ENCODE measurements at regions not wholly inside any gene's neighbourhood (a gene's known extent, or its start where the extent isn't known, plus 50 kb on each side); places are given as distances from the start of the nearest gene placed in this dataset.
"Not testable (repeated sequence)": the region's sequence is repeated elsewhere in the genome, so short reads cannot be mapped to it uniquely, and the experiment has no call there.

DNA sequence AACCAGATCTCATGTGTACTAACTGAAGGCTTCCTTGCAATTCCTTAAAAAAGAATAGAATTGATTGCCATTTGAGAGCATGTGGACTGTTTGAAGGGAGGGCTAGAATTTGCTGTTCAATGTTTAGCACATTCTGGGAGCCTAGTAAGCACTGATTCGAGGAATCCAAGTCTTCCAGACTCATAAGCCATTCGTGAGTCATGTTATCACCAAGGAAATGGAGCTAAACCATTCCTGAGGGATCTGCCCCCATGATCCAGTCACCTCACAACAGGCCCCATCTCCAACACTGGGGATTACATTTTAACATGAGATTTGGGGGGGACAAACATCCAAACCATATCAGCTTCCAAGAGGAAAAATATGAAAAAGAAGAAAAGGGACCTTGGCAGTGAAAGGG lies 276.4 kb downstream of the KCNRG start:
- Histone ChIP-seq H3K4me1 (ENCODE audit: insufficient read depth) (no peaks in the 10 kb centered on the region), H3K27ac (no peak overlapping the region), H3K36me3 (no peaks in the 10 kb centered on the region), H3K27me3 (no peaks in the 10 kb centered on the region), H3K9me3 (no peaks in the 10 kb centered on the region), H3K4me3 (no peak overlapping the region)
- 47 to 53% (median 53%) methylated on average over 2 of the region's 2 CpGs for WGBS, 3 donors
- intact Hi-C loops (cut with DNase I), result no loop called here
- no peak for TF ChIP-seq EP300 (IDR thresholded peaks at IDR 0.05)
- TF ChIP-seq, protein P1, sequence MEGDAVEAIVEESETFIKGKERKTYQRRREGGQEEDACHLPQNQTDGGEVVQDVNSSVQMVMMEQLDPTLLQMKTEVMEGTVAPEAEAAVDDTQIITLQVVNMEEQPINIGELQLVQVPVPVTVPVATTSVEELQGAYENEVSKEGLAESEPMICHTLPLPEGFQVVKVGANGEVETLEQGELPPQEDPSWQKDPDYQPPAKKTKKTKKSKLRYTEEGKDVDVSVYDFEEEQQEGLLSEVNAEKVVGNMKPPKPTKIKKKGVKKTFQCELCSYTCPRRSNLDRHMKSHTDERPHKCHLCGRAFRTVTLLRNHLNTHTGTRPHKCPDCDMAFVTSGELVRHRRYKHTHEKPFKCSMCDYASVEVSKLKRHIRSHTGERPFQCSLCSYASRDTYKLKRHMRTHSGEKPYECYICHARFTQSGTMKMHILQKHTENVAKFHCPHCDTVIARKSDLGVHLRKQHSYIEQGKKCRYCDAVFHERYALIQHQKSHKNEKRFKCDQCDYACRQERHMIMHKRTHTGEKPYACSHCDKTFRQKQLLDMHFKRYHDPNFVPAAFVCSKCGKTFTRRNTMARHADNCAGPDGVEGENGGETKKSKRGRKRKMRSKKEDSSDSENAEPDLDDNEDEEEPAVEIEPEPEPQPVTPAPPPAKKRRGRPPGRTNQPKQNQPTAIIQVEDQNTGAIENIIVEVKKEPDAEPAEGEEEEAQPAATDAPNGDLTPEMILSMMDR (IDR thresholded peaks at IDR 0.05), result no peak
- no peak for TF ChIP-seq POLR2A (IDR thresholded peaks at IDR 0.05)
- DNase-seq, result no peak

DNA sequence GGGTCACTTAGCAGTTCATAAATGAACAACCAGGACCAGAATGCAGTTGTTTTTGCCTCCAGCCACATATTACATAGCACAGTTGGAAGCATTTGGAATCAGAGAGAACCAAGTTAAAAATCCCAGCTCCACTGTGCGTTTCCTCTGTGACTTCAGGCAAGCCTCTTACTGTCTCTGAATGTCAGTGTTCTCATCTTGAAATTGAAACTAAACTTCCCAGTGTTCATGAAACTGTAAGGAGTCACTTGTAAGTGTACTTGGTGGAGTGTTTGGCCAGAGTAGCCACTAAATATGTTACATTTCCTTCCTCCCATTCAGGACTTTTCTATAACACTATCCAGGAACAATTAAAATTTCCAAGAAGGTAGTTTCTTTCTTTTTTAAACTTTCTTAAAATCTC lies 276.8 kb downstream of the KCNRG start:
- no peaks in the 10 kb centered on the region for H3K27me3 ChIP-seq
- TF ChIP-seq EP300 (IDR thresholded peaks at IDR 0.05), result no peak
- TF ChIP-seq, protein P1 (IDR thresholded peaks at IDR 0.05), result no peak
- TF ChIP-seq POLR2A (IDR thresholded peaks at IDR 0.05), result no peak
- WGBS, 3 donors, result 70 to 97% (median 91%) methylated on average over 1 of the region's 1 CpG

DNA sequence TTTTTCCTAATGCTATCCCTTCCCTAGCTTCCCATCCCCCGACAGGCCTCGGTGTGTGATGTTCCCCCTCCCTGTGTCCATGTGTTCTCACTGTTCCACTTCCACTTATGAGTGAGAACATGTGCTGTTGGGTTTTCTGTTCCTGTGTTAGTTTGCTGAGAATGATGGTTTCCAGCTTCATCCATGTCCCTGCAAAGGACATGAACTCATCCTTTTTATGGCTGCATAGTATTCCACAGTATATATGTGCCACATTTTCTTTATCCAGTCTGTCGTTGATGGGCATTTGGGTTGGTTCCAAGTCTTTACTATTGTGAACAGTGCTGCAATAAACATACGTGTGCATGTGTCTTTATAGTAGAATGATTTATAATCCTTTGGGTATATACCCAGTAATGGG lies 279.2 kb downstream of the KCNRG start:
- DNase-seq; H3K27ac ChIP-seq; H3K4me1 ChIP-seq (ENCODE audit: insufficient read depth); H3K9me3 ChIP-seq; H3K36me3 ChIP-seq; H3K4me3 ChIP-seq; H3K27me3 ChIP-seq; intact Hi-C loops (cut with DNase I): not testable (repeated sequence)
- 81 to 93% (median 91%) methylated on average over 4 of the region's 4 CpGs for WGBS, 3 donors

More for the DNA sequence above, 276.8 kb downstream of the KCNRG start:
- no peak overlapping the region for H3K27ac ChIP-seq
- H3K4me1 ChIP-seq (ENCODE audit: insufficient read depth), result no peaks in the 10 kb centered on the region
- DNase-seq, result no peak
- intact Hi-C loops (cut with DNase I), result no loop called here
- H3K36me3 ChIP-seq, result no peaks in the 10 kb centered on the region
- no peaks in the 10 kb centered on the region for H3K9me3 ChIP-seq
- no peak overlapping the region for H3K4me3 ChIP-seq

DNA sequence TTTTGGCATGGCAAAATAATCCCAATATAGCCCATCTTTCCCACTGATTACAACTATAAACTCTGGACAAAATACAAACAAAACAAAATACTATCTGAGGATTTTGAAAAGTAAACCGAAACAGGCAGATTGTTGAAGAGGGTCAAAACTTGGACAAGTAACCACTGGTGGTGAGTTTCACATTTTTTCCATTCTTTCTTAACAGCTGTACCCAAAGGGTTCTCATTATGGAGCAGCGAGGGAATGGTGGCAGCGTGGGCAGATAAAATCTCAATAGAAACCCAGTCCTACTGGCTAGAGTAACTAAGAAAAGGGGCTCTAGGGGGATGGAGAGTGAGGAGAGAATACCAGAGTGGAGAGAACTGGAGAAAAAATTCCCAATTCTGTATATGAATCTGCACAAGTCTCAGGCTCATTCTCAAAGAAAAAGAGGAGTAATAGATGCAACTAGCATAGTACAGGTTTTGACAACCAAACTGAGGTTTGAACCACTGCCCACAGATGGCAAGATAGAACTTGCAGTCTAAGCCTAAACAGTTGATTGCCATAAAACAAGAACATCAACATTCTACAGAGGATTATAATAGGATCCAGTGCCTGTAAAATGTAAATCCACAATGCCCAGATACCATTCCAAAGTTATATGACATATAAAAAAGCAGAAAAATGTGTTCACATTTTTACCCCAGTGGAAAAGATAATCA lies 284.5 kb downstream of the KCNRG start:
- WGBS, 3 donors, result 53 to 76% (median 59%) methylated on average over 3 of the region's 3 CpGs
- H3K4me3 ChIP-seq, result no peak overlapping the region
- H3K4me1 ChIP-seq (ENCODE audit: insufficient read depth), result no peaks in the 10 kb centered on the region
- intact Hi-C loops (cut with DNase I), result no loop called here
- no peaks in the 10 kb centered on the region for H3K36me3 ChIP-seq
- no peaks in the 10 kb centered on the region for H3K9me3 ChIP-seq
- TF ChIP-seq, protein P1 (IDR thresholded peaks at IDR 0.05), result no peak
- TF ChIP-seq EP300 (IDR thresholded peaks at IDR 0.05) (no peak), POLR2A (IDR thresholded peaks at IDR 0.05) (no peak)
- no peak for DNase-seq
- H3K27ac ChIP-seq, result no peak overlapping the region
- H3K27me3 ChIP-seq, result no peaks in the 10 kb centered on the region

DNA sequence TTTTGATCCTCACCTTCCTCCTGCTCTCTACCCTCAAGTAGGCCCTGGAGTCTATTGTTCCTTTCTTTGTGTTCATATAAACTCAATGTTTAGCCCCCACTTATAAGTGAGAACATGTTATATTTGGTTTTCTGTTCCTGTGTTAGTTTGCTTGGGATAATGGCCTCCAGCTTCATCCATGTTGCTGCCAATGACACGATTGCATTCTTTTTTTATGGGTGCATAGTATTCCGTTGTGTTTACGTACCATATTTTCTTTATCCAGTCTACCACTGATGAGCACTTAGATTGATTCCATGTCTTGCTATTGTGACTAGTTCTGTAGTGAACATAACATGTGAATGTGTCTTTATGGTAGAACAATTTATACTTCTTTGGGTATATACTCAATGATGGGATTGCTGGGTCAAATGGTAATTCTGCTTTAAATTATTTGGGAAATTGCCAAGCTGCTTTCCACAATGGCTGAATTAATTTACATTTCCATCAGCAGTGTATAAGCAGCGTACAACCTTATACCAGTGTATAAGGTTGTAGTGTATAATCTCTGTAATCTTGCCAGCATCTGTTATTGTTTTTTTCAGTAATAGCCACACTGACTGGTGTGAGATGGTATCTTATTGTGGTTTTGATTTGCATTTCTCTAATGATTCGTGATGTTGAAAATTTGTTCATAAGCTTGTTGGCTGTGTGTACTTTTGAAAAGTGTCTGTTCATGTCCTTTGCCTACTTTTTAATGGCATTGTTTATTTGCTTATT lies 288.9 kb downstream of the KCNRG start:
- TF ChIP-seq EP300 (IDR thresholded peaks at IDR 0.05) (no peak), POLR2A (IDR thresholded peaks at IDR 0.05) (no peak)
- TF ChIP-seq, protein P1 (IDR thresholded peaks at IDR 0.05), result no peak
- Histone ChIP-seq H3K27ac (no peak overlapping the region), H3K4me1 (ENCODE audit: insufficient read depth) (no peaks in the 10 kb centered on the region), H3K27me3 (no peaks in the 10 kb centered on the region), H3K4me3 (no peak overlapping the region), H3K9me3 (no peaks in the 10 kb centered on the region), H3K36me3 (no peaks in the 10 kb centered on the region)
- no peak for DNase-seq
- intact Hi-C loops (cut with DNase I), result no loop called here
- 82 to 92% (median 91%) methylated on average over 5 of the region's 5 CpGs for WGBS, 3 donors

Data from ovary (tissue), 7 donors.